GM12874 (cell line): ENCODE measurements at regions not wholly inside any gene's neighbourhood (a gene's known extent, or its start where the extent isn't known, plus 50 kb on each side); places are given as distances from the start of the nearest gene placed in this dataset.

Experiments used
- TF ChIP-seq, protein P1 (sequence below): IDR thresholded peaks from 2 replicates; pipeline ENCODE4 v1.5.1; 2011; ENCODE audit warnings: low read depth, mild to moderate bottlenecking, control low read depth, low read length, moderate library complexity; ENCODE audit not compliant: insufficient read depth

DNA sequence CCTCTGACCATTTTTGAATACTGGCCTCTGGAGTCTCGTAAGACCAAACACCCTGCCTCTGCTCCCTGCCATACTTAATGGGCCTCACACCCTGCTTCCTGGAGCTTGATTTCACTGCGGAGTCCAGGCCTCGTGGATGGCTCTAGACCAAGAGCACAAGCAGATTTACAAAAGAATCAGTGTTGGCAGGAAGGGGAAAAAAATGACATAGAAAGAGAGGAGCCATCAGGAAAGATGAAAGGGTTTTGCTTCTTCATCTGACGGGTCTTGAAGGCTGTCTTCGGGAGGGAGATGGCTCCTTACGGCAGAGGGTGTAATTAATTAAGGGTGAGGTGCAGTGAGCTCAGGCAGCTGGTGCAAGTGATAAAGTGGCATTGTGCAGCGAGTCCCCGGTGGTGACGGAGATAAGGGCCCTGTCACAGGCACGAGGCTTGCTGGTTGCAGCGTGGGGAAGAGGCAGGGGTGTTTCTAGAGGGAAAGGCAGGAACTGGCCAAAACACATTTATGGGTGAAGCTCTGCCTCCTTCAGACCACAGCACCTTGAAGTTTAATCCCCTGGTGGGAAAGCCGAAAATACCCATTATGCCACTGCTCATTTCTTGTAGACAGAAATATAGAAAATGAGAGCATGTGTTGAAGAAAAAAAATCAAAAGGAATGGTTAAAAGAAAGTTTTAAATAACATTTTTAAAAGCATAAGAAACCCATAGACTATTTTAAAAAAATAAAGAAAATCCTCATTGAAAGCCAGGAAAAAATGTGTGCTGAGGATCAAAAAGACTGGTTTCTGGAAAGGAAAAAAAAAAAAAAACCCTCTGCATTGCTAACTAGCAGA, 128.6 kb upstream of the LRFN2 start:
- TF ChIP-seq, protein P1, sequence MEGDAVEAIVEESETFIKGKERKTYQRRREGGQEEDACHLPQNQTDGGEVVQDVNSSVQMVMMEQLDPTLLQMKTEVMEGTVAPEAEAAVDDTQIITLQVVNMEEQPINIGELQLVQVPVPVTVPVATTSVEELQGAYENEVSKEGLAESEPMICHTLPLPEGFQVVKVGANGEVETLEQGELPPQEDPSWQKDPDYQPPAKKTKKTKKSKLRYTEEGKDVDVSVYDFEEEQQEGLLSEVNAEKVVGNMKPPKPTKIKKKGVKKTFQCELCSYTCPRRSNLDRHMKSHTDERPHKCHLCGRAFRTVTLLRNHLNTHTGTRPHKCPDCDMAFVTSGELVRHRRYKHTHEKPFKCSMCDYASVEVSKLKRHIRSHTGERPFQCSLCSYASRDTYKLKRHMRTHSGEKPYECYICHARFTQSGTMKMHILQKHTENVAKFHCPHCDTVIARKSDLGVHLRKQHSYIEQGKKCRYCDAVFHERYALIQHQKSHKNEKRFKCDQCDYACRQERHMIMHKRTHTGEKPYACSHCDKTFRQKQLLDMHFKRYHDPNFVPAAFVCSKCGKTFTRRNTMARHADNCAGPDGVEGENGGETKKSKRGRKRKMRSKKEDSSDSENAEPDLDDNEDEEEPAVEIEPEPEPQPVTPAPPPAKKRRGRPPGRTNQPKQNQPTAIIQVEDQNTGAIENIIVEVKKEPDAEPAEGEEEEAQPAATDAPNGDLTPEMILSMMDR: no peak

DNA sequence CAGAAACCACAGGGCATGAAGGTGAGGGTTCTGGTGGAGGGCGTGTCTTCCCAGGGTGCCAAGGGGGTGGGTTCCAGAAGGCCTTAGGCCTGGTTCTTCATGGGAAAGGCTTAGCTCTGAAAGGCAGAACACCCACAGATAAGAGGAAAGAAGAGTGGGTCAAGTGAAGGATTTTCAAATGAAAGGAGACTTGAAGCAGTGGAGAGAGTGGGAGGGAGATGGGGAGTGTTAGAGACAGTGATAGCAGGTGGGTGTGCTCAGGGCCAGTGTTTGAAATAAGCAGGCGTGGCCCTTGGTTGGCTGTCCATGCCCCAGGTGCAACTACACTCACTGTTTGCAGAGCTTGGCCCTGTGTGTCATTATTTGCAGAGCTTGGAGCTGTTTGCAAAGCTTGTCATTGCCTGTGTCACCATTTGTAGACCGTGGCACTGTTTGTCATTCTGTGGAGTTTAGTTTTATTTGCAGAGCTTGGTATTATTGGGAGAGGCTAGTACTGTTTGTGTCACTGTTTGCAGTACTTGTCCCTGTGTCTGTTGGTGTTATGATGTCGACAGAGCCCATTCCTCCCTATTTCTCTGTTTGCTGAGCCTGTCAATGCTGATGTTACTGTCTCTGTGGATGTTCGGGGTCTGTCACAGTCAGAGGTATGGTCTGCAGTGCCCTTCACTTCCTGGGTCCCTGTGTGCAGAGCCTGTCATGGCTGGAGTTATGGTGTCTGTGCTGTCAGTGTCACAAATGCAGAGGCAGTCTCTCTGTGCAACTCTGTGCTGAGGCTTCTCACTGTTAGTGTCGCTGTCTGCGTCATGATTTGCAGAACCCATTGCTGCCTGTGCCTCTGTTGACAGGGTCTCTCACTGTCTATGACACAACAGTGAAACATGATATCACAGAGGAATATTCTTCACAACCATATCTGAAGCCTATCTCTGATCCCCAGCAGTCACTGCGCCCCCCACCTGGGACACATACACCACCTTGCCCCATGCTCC, 127.7 kb upstream of the LRFN2 start:
- TF ChIP-seq, protein P1: no peak

- TF ChIP-seq, protein P1: no peak
Observed at GRCh38 chr6:40714143-40714542, 127.0 kb upstream of the LRFN2 start.

GRCh38 chr6:40713002-40713719, 126.0 kb upstream of the LRFN2 start:
- TF ChIP-seq, protein P1: no peak

DNA sequence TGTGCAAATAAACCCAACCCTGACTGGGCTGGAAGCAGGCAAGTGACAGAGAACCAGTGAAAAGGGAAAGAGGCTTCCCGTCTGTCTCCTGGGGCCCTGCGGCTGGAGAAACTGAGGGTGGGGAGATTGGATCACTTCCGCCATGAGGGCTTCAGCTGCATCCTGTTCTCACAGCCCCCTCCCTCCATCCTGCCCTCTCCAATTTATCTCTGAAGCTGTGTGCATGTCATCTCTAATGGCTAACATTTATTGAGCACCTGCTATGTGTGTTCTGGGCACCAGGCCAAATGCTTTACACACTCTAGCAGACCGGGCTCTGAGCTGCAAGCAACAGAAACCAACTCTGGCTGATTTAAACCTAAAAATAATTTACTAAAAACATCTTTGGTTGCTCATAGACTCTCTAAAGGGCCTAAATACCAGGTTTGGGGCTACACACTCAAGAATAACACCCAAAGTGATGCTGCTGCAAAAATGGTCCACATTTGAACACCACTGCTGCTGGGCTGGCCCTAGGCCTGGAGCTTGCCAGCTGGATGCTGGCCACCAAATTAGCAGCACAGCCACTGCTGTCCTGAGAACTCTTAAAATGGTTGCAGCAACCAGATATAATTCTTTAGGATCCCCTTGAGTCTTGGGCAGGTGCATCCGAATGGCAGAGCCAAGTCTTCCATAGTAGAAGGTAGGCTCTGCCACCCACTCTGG, 123.6 kb upstream of the LRFN2 start:
- TF ChIP-seq, protein P1: no peak

GRCh38 chr6:40708049-40708448, 120.9 kb upstream of the LRFN2 start:
- TF ChIP-seq, protein P1: no peak
